ENCODE measurements at regions not wholly inside any gene's neighbourhood (a gene's known extent, or its start where the extent isn't known, plus 50 kb on each side); places are given as distances from the start of the nearest gene placed in this dataset.

- no peak overlapping the region for H3K4me3 ChIP-seq (ENCODE audit: low read length)
- no peak for DNase-seq (ENCODE audit: low read depth)
- TF ChIP-seq, protein P1, sequence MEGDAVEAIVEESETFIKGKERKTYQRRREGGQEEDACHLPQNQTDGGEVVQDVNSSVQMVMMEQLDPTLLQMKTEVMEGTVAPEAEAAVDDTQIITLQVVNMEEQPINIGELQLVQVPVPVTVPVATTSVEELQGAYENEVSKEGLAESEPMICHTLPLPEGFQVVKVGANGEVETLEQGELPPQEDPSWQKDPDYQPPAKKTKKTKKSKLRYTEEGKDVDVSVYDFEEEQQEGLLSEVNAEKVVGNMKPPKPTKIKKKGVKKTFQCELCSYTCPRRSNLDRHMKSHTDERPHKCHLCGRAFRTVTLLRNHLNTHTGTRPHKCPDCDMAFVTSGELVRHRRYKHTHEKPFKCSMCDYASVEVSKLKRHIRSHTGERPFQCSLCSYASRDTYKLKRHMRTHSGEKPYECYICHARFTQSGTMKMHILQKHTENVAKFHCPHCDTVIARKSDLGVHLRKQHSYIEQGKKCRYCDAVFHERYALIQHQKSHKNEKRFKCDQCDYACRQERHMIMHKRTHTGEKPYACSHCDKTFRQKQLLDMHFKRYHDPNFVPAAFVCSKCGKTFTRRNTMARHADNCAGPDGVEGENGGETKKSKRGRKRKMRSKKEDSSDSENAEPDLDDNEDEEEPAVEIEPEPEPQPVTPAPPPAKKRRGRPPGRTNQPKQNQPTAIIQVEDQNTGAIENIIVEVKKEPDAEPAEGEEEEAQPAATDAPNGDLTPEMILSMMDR (conservative IDR thresholded peaks at IDR 0.05; ENCODE audit: low read length) = no peak
Measured at GRCh38 chr18:78584459-78585022, 395.1 kb upstream of the SALL3 start.

DNA sequence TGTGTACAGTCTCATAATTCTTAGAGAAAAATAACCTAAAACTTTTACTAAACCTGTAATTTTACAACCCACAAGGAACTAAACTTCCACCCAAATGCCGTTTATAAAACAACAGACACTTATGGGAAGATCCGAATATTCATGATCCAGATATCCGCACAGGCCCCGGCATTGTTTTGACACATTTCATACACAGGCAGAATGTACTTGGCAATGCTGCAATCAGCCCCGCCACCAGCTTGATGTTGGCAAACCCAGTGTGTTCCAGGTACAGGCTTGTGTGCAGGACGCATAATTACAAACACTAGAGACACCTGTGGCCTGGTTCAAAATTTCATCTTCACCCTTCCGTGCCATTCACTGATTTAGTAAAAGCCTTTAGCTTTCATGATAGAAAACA lies 393.0 kb upstream of the SALL3 start:
- no peak for DNase-seq (ENCODE audit: low read depth)
- no peak overlapping the region for H3K4me3 ChIP-seq (ENCODE audit: low read length)
- TF ChIP-seq, protein P1 (conservative IDR thresholded peaks at IDR 0.05; ENCODE audit: low read length) = no peak

DNA sequence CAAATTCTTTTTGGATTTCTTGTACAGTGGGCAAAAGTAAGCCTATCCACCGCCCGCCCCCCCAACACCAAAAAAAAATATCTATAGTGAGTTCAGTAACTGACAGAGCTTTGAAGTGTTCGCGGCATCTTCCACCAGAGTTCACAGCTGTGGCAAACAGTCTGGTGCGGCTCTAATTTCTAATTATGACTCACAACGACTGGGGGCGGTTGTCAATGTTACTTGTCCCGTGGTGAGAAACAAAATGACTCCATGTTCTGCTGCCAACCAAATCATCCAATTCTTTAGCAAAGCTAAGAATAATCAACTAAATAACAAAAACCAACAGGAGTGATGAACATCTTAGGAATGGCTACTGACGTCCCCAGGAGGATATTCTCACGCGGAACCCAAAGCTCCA lies 392.5 kb upstream of the SALL3 start:
- no peak for DNase-seq (ENCODE audit: low read depth)
- TF ChIP-seq, protein P1 (conservative IDR thresholded peaks at IDR 0.05; ENCODE audit: low read length) = no peak
- no peak overlapping the region for H3K4me3 ChIP-seq (ENCODE audit: low read length)

- TF ChIP-seq, protein P1 (conservative IDR thresholded peaks at IDR 0.05; ENCODE audit: low read length) = no peak
- no peak for DNase-seq (ENCODE audit: low read depth)
- no peak overlapping the region for H3K4me3 ChIP-seq (ENCODE audit: low read length)
Measured at GRCh38 chr18:78587626-78588600, 391.7 kb upstream of the SALL3 start.

DNA sequence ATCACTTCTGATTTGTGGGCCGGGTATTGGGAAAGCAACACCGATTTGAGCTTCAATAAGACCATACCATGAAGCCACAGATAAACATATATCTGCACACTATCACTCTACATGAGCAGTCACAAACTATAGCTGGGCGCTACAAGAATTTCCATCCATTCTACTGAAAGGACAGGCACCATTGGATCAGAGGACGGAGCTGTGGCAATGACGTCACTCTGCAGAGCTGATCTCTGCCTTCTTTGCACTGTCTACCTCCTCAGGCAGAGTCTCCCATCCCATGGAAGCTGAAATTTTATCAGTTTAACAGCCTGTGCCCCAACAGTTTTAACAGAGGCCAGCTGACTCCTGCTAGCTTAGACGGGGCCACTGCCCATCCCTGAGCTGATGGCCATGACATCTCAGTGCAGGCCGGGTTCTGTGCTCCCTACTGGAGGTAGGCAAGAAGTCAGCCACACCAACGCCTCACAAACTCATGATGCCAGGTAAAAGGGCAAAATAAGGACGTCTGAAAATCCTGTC lies 389.6 kb upstream of the SALL3 start:
- no peak overlapping the region for H3K4me3 ChIP-seq (ENCODE audit: low read length)
- TF ChIP-seq, protein P1 (conservative IDR thresholded peaks at IDR 0.05; ENCODE audit: low read length) = no peak
- DNase-seq (ENCODE audit: low read depth) = no peak

DNA sequence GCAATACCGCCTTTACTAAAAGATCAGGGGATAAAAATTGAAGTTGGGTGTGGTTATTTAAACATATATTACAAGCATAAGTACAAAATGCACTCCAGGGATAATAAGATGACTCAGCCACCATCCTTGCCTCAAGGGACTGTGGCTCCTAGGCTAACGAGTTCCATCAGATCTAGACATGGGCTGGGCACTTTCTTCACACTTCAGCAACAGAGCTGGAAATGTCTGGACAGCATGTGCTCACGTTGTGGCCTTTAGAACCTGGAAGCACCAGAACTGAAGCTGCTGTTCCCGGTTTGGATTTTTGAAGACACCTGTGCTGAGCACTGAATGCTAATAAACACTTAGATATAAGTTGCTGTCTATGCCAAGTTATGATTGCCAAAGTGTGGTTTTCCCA lies 384.2 kb upstream of the SALL3 start:
- no peak overlapping the region for H3K4me3 ChIP-seq (ENCODE audit: low read length)
- no peak for DNase-seq (ENCODE audit: low read depth)
- TF ChIP-seq, protein P1 (conservative IDR thresholded peaks at IDR 0.05; ENCODE audit: low read length) = no peak

Data from AG10803 (cell line).